Caco-2 (cell line): ENCODE measurements at regions not wholly inside any gene's neighbourhood (a gene's known extent, or its start where the extent isn't known, plus 50 kb on each side); places are given as distances from the start of the nearest gene placed in this dataset.

ENCODE experiments used
- BruUV-seq: library from RNA; stranded (reverse); fragments of 400-500 nt; replicated peaks from 2 replicates; lab custom pipeline; 2021; lab: Mats Ljungman, UMichigan
- CTCF ChIA-PET: fragments of 300-600 bp; sonication (Branson Sonifier 250); formaldehyde crosslinking; loops from one replicate; lab custom pipeline; 2022; ENCODE audit warnings: antibody characterized with exemption; lab: Charles Lee
- POLR2A ChIA-PET: fragments of 300-600 bp; sonication (Branson Sonifier 250); formaldehyde crosslinking; loops from one replicate; lab custom pipeline; 2022; ENCODE audit warnings: antibody characterized with exemption; lab: Charles Lee
- DNase-seq, 2 experiments: peaks; one replicate each; pipeline versions ENCODE4 v3.0.0 to v3.0.0-alpha.2; 2020 to 2022
- H3K27me3 ChIP-seq: replicated peaks from 2 replicates; pipeline ENCODE4 v1.6.0; 2011; ENCODE audit warnings: low read length; ENCODE audit not compliant: control insufficient read depth, insufficient read depth
- H3K36me3 ChIP-seq: 2 replicates; pipeline ENCODE4 v1.5.1; 2011; ENCODE audit warnings: low read length; ENCODE audit not compliant: control insufficient read depth, insufficient read depth
- H3K4me1 ChIP-seq: fragments of 250-450 bp; sonication (Bioruptor Pico); 2 replicates; pipeline ENCODE4 v1.5.1; 2020; ENCODE audit warnings: mild to moderate bottlenecking
- H3K4me3 ChIP-seq: 2 replicates; pipeline ENCODE4 v1.5.1; 2011; ENCODE audit warnings: low read depth, mild to moderate bottlenecking, control low read depth, low read length
- H3K9me3 ChIP-seq: fragments of 250-450 bp; sonication (Bioruptor Pico); 2 replicates; pipeline ENCODE4 v1.5.1; 2020; ENCODE audit warnings: mild to moderate bottlenecking, moderate library complexity
- H3K27ac Mint-ChIP-seq: one replicate; pipeline ENCODE4 v1.8.0; 2022; ENCODE audit warnings: mixed read lengths; ENCODE audit not compliant: unreplicated experiment
- H3K27me3 Mint-ChIP-seq: one replicate; pipeline ENCODE4 v1.8.0; 2022; ENCODE audit warnings: mixed read lengths; ENCODE audit not compliant: insufficient read depth, unreplicated experiment
- H3K36me3 Mint-ChIP-seq: one replicate; pipeline ENCODE4 v1.8.0; 2022; ENCODE audit warnings: mild to moderate bottlenecking, mixed read lengths; ENCODE audit not compliant: insufficient read depth, unreplicated experiment
- H3K4me1 Mint-ChIP-seq: one replicate; pipeline ENCODE4 v1.8.0; 2022; ENCODE audit warnings: low read depth, mixed read lengths; ENCODE audit not compliant: unreplicated experiment
- H3K4me3 Mint-ChIP-seq: one replicate; pipeline ENCODE4 v1.8.0; 2022; ENCODE audit warnings: mild to moderate bottlenecking, moderate library complexity, mixed read lengths; ENCODE audit not compliant: unreplicated experiment
- H3K9me3 Mint-ChIP-seq: one replicate; pipeline ENCODE4 v1.8.0; 2022; ENCODE audit warnings: mixed read lengths; ENCODE audit not compliant: unreplicated experiment
- intact Hi-C: fragments of 100-400 bp; cut with micrococcal nuclease; formaldehyde crosslinking; loops from one replicate; pipeline ENCODE4 v1.10.0; 2022; ENCODE audit not compliant: unreplicated experiment
- TF ChIP-seq, protein P1 (sequence below), 2 experiments: fragments of 200-600 bp in 1 of 2; IDR thresholded peaks; 1 replicate in 1 of 2; 2 replicates in 1 of 2; pipeline versions ENCODE4 v1.5.1 to v1.8.0; 2011 to 2022; ENCODE audit warnings: antibody characterized with exemption in 1 of 2, control low read depth in 1 of 2, inconsistent platforms in 1 of 2, low read depth in 1 of 2, low read length in 1 of 2, mild to moderate bottlenecking in 1 of 2, moderate library complexity in 1 of 2; ENCODE audit not compliant: insufficient read depth in 1 of 2, severe bottlenecking in 1 of 2, unreplicated experiment in 1 of 2

DNA sequence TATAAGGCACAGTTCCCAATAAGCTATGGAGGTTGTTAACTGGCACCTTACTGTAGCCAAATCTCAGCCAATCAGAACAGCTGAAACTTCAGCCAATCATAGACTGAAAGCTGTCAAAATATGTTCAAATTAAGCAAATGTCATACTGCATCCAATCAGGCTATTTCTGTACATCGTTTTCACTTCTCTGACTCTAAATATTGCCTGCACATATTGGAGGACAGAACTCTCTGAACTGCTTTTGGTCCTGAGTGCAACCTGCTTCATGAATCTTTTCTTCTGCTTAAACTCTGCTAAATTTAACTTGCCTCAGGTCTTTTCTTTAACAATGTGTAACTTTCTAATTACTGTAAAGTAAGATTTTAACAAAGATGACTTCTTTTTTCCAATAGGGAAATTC, 1198.9 kb upstream of the PCDH7 start:
- intact Hi-C loops = no loop called here
- Mint-ChIP-seq H3K4me1 (no peaks in the 10 kb centered on the region), H3K27me3 (no peaks in the 10 kb centered on the region), H3K36me3 (no peaks in the 10 kb centered on the region), H3K4me3 (no peak overlapping the region), H3K27ac (no peak overlapping the region), H3K9me3 (no peaks in the 10 kb centered on the region)
- no peaks in the 10 kb centered on the region for H3K9me3 ChIP-seq
- ChIA-PET CTCF (no interaction called here), POLR2A (no interaction called here)
- no peaks in the 10 kb centered on the region for H3K27me3 ChIP-seq
- no peak overlapping the region for H3K4me3 ChIP-seq
- no peaks in the 10 kb centered on the region for H3K4me1 ChIP-seq
- TF ChIP-seq, protein P1, sequence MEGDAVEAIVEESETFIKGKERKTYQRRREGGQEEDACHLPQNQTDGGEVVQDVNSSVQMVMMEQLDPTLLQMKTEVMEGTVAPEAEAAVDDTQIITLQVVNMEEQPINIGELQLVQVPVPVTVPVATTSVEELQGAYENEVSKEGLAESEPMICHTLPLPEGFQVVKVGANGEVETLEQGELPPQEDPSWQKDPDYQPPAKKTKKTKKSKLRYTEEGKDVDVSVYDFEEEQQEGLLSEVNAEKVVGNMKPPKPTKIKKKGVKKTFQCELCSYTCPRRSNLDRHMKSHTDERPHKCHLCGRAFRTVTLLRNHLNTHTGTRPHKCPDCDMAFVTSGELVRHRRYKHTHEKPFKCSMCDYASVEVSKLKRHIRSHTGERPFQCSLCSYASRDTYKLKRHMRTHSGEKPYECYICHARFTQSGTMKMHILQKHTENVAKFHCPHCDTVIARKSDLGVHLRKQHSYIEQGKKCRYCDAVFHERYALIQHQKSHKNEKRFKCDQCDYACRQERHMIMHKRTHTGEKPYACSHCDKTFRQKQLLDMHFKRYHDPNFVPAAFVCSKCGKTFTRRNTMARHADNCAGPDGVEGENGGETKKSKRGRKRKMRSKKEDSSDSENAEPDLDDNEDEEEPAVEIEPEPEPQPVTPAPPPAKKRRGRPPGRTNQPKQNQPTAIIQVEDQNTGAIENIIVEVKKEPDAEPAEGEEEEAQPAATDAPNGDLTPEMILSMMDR (IDR thresholded peaks at IDR 0.05; ENCODE audit: insufficient read depth in 1 of 2, low read depth in 1 of 2, low read length in 1 of 2, severe bottlenecking in 1 of 2, unreplicated experiment in 1 of 2) = no peak
- DNase-seq = no peak
- no peaks in the 10 kb centered on the region for H3K36me3 ChIP-seq
- no TSS peak for BruUV-seq

DNA sequence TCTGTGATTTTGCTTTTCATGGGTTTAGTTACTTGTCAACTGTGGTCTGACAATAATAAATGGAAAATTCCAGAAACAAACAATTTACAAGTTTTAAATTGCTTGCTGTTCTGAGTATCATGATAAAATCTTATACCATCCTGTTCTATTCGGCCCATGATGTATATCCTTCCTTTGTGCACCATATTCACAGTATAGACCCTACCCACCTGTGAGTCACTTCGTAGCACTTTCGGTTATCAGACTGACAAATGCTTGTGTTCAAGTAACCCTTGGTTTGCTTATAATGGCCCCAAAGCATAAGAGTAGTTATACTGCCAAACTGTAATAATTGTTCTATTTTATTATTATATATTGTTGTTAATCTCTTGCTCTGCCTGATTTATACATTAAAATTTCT, 1183.4 kb upstream of the PCDH7 start:
- Mint-ChIP-seq H3K9me3 (no peaks in the 10 kb centered on the region), H3K27ac (no peak overlapping the region), H3K4me3 (no peak overlapping the region), H3K36me3 (no peaks in the 10 kb centered on the region), H3K27me3 (no peaks in the 10 kb centered on the region), H3K4me1 (no peaks in the 10 kb centered on the region)
- Histone ChIP-seq H3K4me3 (no peak overlapping the region), H3K9me3 (no peaks in the 10 kb centered on the region; the same call in 1 of the 2 replicates), H3K4me1 (no peaks in the 10 kb centered on the region), H3K27me3 (no peaks in the 10 kb centered on the region), H3K36me3 (no peaks in the 10 kb centered on the region)
- no TSS peak for BruUV-seq
- CTCF ChIA-PET = no interaction called here
- POLR2A ChIA-PET = no interaction called here
- DNase-seq = no peak
- TF ChIP-seq, protein P1 (IDR thresholded peaks at IDR 0.05; ENCODE audit: insufficient read depth in 1 of 2, low read depth in 1 of 2, low read length in 1 of 2, severe bottlenecking in 1 of 2, unreplicated experiment in 1 of 2) = no peak
- intact Hi-C loops = no loop called here

DNA sequence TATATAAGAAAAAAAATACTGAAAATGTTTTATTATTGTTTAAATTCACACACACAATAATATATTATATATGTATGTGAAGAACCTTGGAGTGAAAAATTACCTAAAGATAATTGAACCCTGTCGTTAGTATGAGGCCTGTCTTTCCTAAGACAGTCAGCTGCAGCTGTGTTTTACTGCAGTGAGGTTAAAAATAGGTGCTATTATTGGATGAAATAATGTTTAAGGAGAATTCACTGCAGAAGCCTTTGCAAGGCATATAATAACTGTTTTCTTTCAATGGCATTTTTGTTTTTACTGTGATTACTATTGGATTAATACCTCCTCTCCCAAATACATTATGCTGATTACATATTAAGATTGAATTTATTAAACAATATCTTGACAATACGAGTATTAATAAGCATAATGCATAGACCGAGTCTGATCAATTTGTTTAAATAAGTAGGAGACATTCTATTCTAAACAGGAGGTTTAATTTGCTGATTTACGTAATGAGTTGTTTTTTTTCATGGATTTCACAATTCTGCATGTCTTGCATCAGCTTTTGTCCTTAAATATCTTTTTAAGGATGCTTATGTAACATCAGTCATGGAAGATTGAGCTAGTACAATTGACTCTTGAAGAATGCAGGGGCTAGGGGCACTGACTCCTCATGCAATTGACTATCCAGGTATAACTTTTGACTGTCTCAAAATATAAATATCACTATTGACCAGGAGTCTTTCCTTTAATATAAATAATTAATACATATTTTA, 1181.1 kb upstream of the PCDH7 start:
- Mint-ChIP-seq H3K27ac (no peak overlapping the region), H3K4me1 (no peaks in the 10 kb centered on the region), H3K27me3 (no peaks in the 10 kb centered on the region), H3K4me3 (no peak overlapping the region), H3K9me3 (no peaks in the 10 kb centered on the region), H3K36me3 (no peaks in the 10 kb centered on the region)
- BruUV-seq = no TSS peak
- Histone ChIP-seq H3K4me1 (no peaks in the 10 kb centered on the region), H3K9me3 (no peaks in the 10 kb centered on the region), H3K4me3 (no peak overlapping the region), H3K36me3 (no peaks in the 10 kb centered on the region), H3K27me3 (no peaks in the 10 kb centered on the region)
- TF ChIP-seq, protein P1 (IDR thresholded peaks at IDR 0.05; ENCODE audit: insufficient read depth in 1 of 2, low read depth in 1 of 2, low read length in 1 of 2, severe bottlenecking in 1 of 2, unreplicated experiment in 1 of 2) = no peak
- POLR2A ChIA-PET = no interaction called here
- CTCF ChIA-PET = no interaction called here
- DNase-seq = no peak
- intact Hi-C loops = no loop called here
